ENCODE measurements at regions not wholly inside any gene's neighbourhood (a gene's known extent, or its start where the extent isn't known, plus 50 kb on each side); places are given as distances from the start of the nearest gene placed in this dataset.

GRCh38 chr10:20641605-20642004 lies 255.5 kb downstream of the NEBL start:
- TF ChIP-seq STAT6 (CRISPR knock-in tag; conservative IDR thresholded peaks at IDR 0.05; ENCODE audit: low read depth) (no peak), CTCF (IDR thresholded peaks at IDR 0.05) (no peak), ZBTB43 (CRISPR knock-in tag; IDR thresholded peaks at IDR 0.05) (no peak), RELA (CRISPR knock-in tag; IDR thresholded peaks at IDR 0.05; ENCODE audit: borderline replicate concordance) (no peak), ZNF138 (CRISPR knock-in tag; conservative IDR thresholded peaks at IDR 0.05) (no peak), ZNF416 (CRISPR knock-in tag; IDR thresholded peaks at IDR 0.05) (no peak), JUN (CRISPR knock-in tag; IDR thresholded peaks at IDR 0.05) (no peak)

All from WTC11 (cell line).